ENCODE measurements at regions not wholly inside any gene's neighbourhood (a gene's known extent, or its start where the extent isn't known, plus 50 kb on each side); places are given as distances from the start of the nearest gene placed in this dataset.
A peak's percentile ranks its signal among the peaks of the same experiment; 100 is the strongest.

DNA sequence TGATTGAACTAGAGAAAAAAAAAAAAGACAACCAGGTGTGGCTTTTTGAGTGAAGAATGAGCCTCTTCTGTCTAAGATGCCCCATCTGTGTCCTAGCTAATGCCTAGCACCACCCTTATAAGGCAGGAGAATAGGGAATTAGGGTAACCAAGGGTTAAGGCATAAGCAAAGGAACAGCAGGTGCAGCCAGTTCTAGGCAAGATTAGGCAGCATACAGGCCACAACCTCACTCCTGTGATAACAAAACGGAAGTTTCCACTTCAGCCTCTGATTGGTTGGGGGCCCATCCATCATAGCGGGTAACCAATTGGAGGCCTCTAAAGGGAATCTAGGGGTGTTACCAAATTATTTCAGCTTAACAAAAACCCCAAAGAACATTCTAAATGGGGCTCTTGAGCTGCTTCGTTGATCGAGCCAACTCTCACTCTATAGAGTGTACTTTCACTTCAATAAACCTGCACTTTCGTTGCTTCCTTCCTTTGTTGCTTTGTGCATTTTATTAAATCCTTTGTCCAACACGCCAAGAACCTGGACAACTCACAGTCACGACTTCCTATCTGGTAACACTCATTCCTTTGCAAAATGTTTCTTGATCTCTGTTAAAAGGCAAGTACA, 61.9 kb upstream of the TAGAP start:
- Histone ChIP-seq H4K20me1 (replicated peaks; ENCODE audit: control insufficient read depth, insufficient read depth, low read length) (no peaks in the 10 kb centered on the region), H3K27me3 (ENCODE audit: control insufficient read depth in 2 of 2, insufficient read depth in 2 of 2, low read length in 2 of 2) (peaks cover 20 to 39% of the 10 kb centered on the region in 2 experiments), H3K9me1 (ENCODE audit: control insufficient read depth, insufficient read depth, low read length) (no peaks in the 10 kb centered on the region), H3K4me1 (replicated peaks in 1 of 2; ENCODE audit: control insufficient read depth in 2 of 2, insufficient read depth in 2 of 2, low read length in 2 of 2) (peaks cover 0 to 10% of the 10 kb centered on the region in 2 experiments; a peak in 3 of 5 replicates), H3K79me2 (ENCODE audit: control insufficient read depth, insufficient read depth, low read length) (no peaks in the 10 kb centered on the region), H3K36me3 (ENCODE audit: control insufficient read depth, insufficient read depth, low read length) (no peaks in the 10 kb centered on the region), H3K4me2 (ENCODE audit: insufficient read depth, low read length) (peak overlapping the region; percentile 28; the same call in 1 of the 2 replicates), H3K4me3 (no peak overlapping the region), H3K27ac (ENCODE audit: extremely low read depth, low read depth, low read length) (no peak overlapping the region), H2AFZ (ENCODE audit: low read depth, low read length) (peak overlapping the region; percentile 69), H3K9ac (ENCODE audit: insufficient read depth in 1 of 2, low read depth in 2 of 2, low read length in 2 of 2) (no peak overlapping the region), H3K9me3 (replicated peaks; ENCODE audit: control insufficient read depth, insufficient read depth, low read depth, low read length) (no peaks in the 10 kb centered on the region)
- ChIA-PET POLR2A (interaction anchor here (0.6 to 1.9 kb wide), 3 partner anchors 10 to 399 kb away, joined by 3 to 5 read pairs (median 4); no protein-coding TSS in a partner anchor), CTCF (ENCODE audit: low intra/inter-chr PET ratio) (interaction anchor here (0.6 kb wide), 1 partner anchor 1362 kb away, joined by 4 read pairs; no protein-coding TSS in a partner anchor)
- FAIRE-seq (peak; percentile 86), ATAC-seq (peak; percentile 92), DNase-seq (ENCODE audit: extremely low read depth in 1 of 4, low spot score in 3 of 4) (peak; percentile 75 to 90 (median 84))
- intact Hi-C loops (cut with micrococcal nuclease) = loop anchor here (10.0 kb wide), 1 partner anchor 302 kb away; no protein-coding TSS in a partner anchor
- in situ Hi-C loops (cut with MboI) = loop anchor here (5.0 to 25.0 kb wide), 3 partner anchors 104 to 419 kb away; partner anchors contain the start of gene RSPH3
- BruUV-seq (replicated peaks) = no TSS peak
- 11% methylated on average over 7 of the region's 7 CpGs for WGBS (ENCODE audit: insufficient coverage, low coverage, missing lambda C conversion rate)
- TF ChIP-seq CBFA2T2 (conservative IDR thresholded peaks at IDR 0.05) = no peak
- no peak for TF ChIP-seq CTBP1 (IDR thresholded peaks at IDR 0.05; ENCODE audit: borderline replicate concordance)
- no peak for TF ChIP-seq ZNF408 (CRISPR knock-in tag; IDR thresholded peaks at IDR 0.05; ENCODE audit: low read depth)
- TF ChIP-seq SRF (CRISPR knock-in tag; IDR thresholded peaks at IDR 0.05) = peak in 1 of 2 experiments; percentile 65; a peak in 2 of 4 replicates
- TF ChIP-seq MAFG (tag; conservative IDR thresholded peaks at IDR 0.05) = no peak
- TF ChIP-seq FOXK1 (CRISPR knock-in tag; IDR thresholded peaks at IDR 0.05; ENCODE audit: borderline replicate concordance) = no peak
- no peak for TF ChIP-seq ZEB2 (IDR thresholded peaks at IDR 0.05)
- no peak for TF ChIP-seq NR2C1 (IDR thresholded peaks at IDR 0.05)
- TF ChIP-seq NR2C1 (tag; IDR thresholded peaks at IDR 0.05) = no peak
- TF ChIP-seq FOXJ3 (CRISPR knock-in tag; IDR thresholded peaks at IDR 0.05) = no peak
- TF ChIP-seq SP2 (IDR thresholded peaks at IDR 0.05; ENCODE audit: extremely low read depth, low read depth, low read length, poor library complexity, severe bottlenecking) = peak; percentile 80
- TF ChIP-seq NRF1 (conservative IDR thresholded peaks at IDR 0.05 in 1 of 2, IDR thresholded peaks at IDR 0.05 in 1 of 2) = no peak
- TF ChIP-seq FOXJ2 (tag; IDR thresholded peaks at IDR 0.05) = no peak
- TF ChIP-seq HCFC1 (IDR thresholded peaks at IDR 0.05; ENCODE audit: low read depth, low read length) = no peak
- TF ChIP-seq MTA2 (IDR thresholded peaks at IDR 0.05; ENCODE audit: low read depth) = no peak
- TF ChIP-seq HDAC2 (IDR thresholded peaks at IDR 0.05) = no peak
- TF ChIP-seq ZNF512 (tag; IDR thresholded peaks at IDR 0.05) = no peak
- 0 out of 2 replicates have a peak, but pooled peaks have one; percentile 18 for TF ChIP-seq BHLHE40 (IDR thresholded peaks at IDR 0.05; ENCODE audit: low read length)
- TF ChIP-seq MBD2 (IDR thresholded peaks at IDR 0.05; ENCODE audit: borderline replicate concordance, low read depth) = peak; percentile 96
- TF ChIP-seq DNMT1 (IDR thresholded peaks at IDR 0.05) = no peak
- TF ChIP-seq PRPF4 (IDR thresholded peaks at IDR 0.05; ENCODE audit: insufficient read depth, low read depth, low read length, poor library complexity, severe bottlenecking) = no peak
- TF ChIP-seq CREB3 (tag; conservative IDR thresholded peaks at IDR 0.05; ENCODE audit: low read depth) = no peak
- no peak for TF ChIP-seq SRSF9 (IDR thresholded peaks at IDR 0.05; ENCODE audit: borderline replicate concordance, low read depth, low read length)
